Ovary (tissue), 7 donors: ENCODE measurements at regions not wholly inside any gene's neighbourhood (a gene's known extent, or its start where the extent isn't known, plus 50 kb on each side); places are given as distances from the start of the nearest gene placed in this dataset.
"Not testable (repeated sequence)": the region's sequence is repeated elsewhere in the genome, so short reads cannot be mapped to it uniquely, and the experiment has no call there.

Experiments
- DNase-seq, 5 donors: peaks; one replicate each; pipeline ENCODE4 v3.0.0-alpha.2; 2019 to 2020
- H3K27ac ChIP-seq, 2 donors: fragments of 200-600 bp; one replicate each; pipeline versions ENCODE4 v1.5.1 to v1.8.0; 2019 to 2022
- H3K27me3 ChIP-seq: fragments of 200-600 bp; one replicate; pipeline ENCODE4 v1.8.0; 2022
- H3K36me3 ChIP-seq: fragments of 200-600 bp; sonication (generic); one replicate; pipeline ENCODE4 v1.5.1; 2019
- H3K4me1 ChIP-seq: one replicate; pipeline ENCODE4 v1.8.1; 2013; ENCODE audit warnings: mild to moderate bottlenecking, moderate library complexity; ENCODE audit not compliant: insufficient read depth
- H3K4me3 ChIP-seq: fragments of 200-600 bp; sonication (generic); one replicate; pipeline ENCODE4 v1.5.1; 2017
- H3K9me3 ChIP-seq, 2 donors: fragments of 200-600 bp in 1 of 2; sonication (generic) in 1 of 2; one replicate each; pipeline versions ENCODE4 v1.5.1 to v1.8.1; 2013 to 2019; ENCODE audit warnings: mild to moderate bottlenecking in 1 of 2, moderate library complexity in 1 of 2
- CTCF ChIP-seq, 3 donors: fragments of 450-650 bp in 2 of 3; fragments of 200-600 bp in 1 of 3; IDR thresholded peaks; one replicate each; pipeline versions ENCODE4 v1.5.1 to v1.8.0; 2016 to 2022; ENCODE audit warnings: antibody characterized with exemption in 3 of 3, mild to moderate bottlenecking in 1 of 3
- EP300 ChIP-seq: sonication (generic); formaldehyde crosslinking; IDR thresholded peaks from one replicate; pipeline ENCODE4 v1.6.1; 2017; ENCODE audit warnings: antibody characterized with exemption
- POLR2A ChIP-seq: fragments of 450-650 bp; IDR thresholded peaks from one replicate; pipeline ENCODE4 v1.6.1; 2017; ENCODE audit warnings: antibody characterized with exemption, mild to moderate bottlenecking, moderate library complexity
- WGBS, 3 donors: extraction: QIAGEN DNeasy Blood & Tissue Kit in 1 of 3; methylation state at CpG; one replicate each; pipeline versions ENCODE4 v1.1.5 to v1.1.7; 2013 to 2017; 5-methylcytosine and 5-hydroxymethylcytosine counted together
- intact Hi-C, 4 donors: fragments of 100-400 bp; cut with DNase I; formaldehyde crosslinking; loops; one replicate each; pipeline versions ENCODE4 v1.11.0 to v1.15.1; 2022 to 2023
- donor health status: DM: no; HTN: no; CAD: no; lungs with moderate emphysema.
- donor health status: DM: no; HTN: no; CAD: no.
- donor health status: Bipolar disorder and iron deficiency.
- donor health status: DM: no; HTN: no; CAD: no.
- donor health status: DM: yes; HTN: yes; CAD: no.

GRCh38 chr6:122913558-122913957 is 82.5 kb upstream of the CLVS2 start:
- Histone ChIP-seq H3K4me1 (no peaks in the 10 kb centered on the region), H3K27ac (no peak overlapping the region), H3K36me3 (no peaks in the 10 kb centered on the region), H3K9me3 (no peaks in the 10 kb centered on the region), H3K4me3 (no peak overlapping the region), H3K27me3 (no peaks in the 10 kb centered on the region)
- 0 to 2% (median 0%) methylated on average over 1 of the region's 1 CpG for WGBS, 3 donors
- TF ChIP-seq POLR2A = no peak
- no peak for TF ChIP-seq EP300
- no peak for TF ChIP-seq CTCF (IDR thresholded peaks at IDR 0.05)
- intact Hi-C loops = no loop called here
- DNase-seq = no peak

- Histone ChIP-seq H3K4me1 (no peaks in the 10 kb centered on the region), H3K36me3 (no peaks in the 10 kb centered on the region), H3K9me3 (no peaks in the 10 kb centered on the region), H3K27ac (no peak overlapping the region), H3K27me3 (no peaks in the 10 kb centered on the region), H3K4me3 (no peak overlapping the region)
- intact Hi-C loops = no loop called here
- no peak for DNase-seq
- TF ChIP-seq POLR2A (no peak), EP300 (no peak), CTCF (IDR thresholded peaks at IDR 0.05) (no peak)
These were observed 77.3 kb upstream of the CLVS2 start for GRCh38 chr6:122918714-122919113.

- no peak for DNase-seq
- 77 to 94% (median 81%) methylated on average over 3 of the region's 3 CpGs for WGBS, 3 donors
- Histone ChIP-seq H3K4me3 (no peak overlapping the region), H3K36me3 (no peaks in the 10 kb centered on the region), H3K4me1 (no peaks in the 10 kb centered on the region), H3K27me3 (no peaks in the 10 kb centered on the region), H3K9me3 (no peaks in the 10 kb centered on the region), H3K27ac (no peak overlapping the region)
- TF ChIP-seq EP300 (no peak), CTCF (IDR thresholded peaks at IDR 0.05) (no peak), POLR2A (no peak)
- intact Hi-C loops = no loop called here
These were observed 65.5 kb upstream of the CLVS2 start for GRCh38 chr6:122930252-122931180.

GRCh38 chr6:122931916-122932315 is 64.1 kb upstream of the CLVS2 start:
- Histone ChIP-seq H3K36me3 (no peaks in the 10 kb centered on the region), H3K9me3 (no peaks in the 10 kb centered on the region), H3K4me3 (no peak overlapping the region), H3K27ac (no peak overlapping the region), H3K4me1 (no peaks in the 10 kb centered on the region), H3K27me3 (no peaks in the 10 kb centered on the region)
- no peak for DNase-seq
- intact Hi-C loops = no loop called here
- no peak for TF ChIP-seq CTCF (IDR thresholded peaks at IDR 0.05)
- TF ChIP-seq EP300 = no peak
- no peak for TF ChIP-seq POLR2A

GRCh38 chr6:122944936-122945335 is 51.1 kb upstream of the CLVS2 start:
- H3K4me3 ChIP-seq, H3K4me1 ChIP-seq, H3K27me3 ChIP-seq, intact Hi-C loops, H3K36me3 ChIP-seq, H3K27ac ChIP-seq, H3K9me3 ChIP-seq: not testable (repeated sequence)
- peak in 1 of 5 donors; percentile 17 for DNase-seq
- 79 to 88% (median 84%) methylated on average over 6 of the region's 6 CpGs for WGBS, 3 donors
